ENCODE measurements at regions not wholly inside any gene's neighbourhood (a gene's known extent, or its start where the extent isn't known, plus 50 kb on each side); places are given as distances from the start of the nearest gene placed in this dataset.

GRCh38 chr2:105951384-105951694, 206.6 kb downstream of the NCK2 start:
- DNase-seq, result no peak
- Histone ChIP-seq H3K27me3 (replicated peaks; ENCODE audit: insufficient read depth, low read length) (no peaks in the 10 kb centered on the region), H3K27ac (ENCODE audit: low read length) (no peak overlapping the region)

GRCh38 chr2:105950521-105951383, 206.0 kb downstream of the NCK2 start:
- H3K4me2 ChIP-seq (ENCODE audit: low read depth, low read length), result no peak overlapping the region
- no peak for DNase-seq
- H3K27me3 ChIP-seq (replicated peaks; ENCODE audit: insufficient read depth, low read length), result no peaks in the 10 kb centered on the region
- H3K27ac ChIP-seq (ENCODE audit: low read length), result no peak overlapping the region
- H3K9me3 ChIP-seq (replicated peaks; ENCODE audit: insufficient read depth, low read length), result no peaks in the 10 kb centered on the region
- no peak overlapping the region for H3K4me3 ChIP-seq (ENCODE audit: low read length)
- no peak overlapping the region for H2AFZ ChIP-seq (ENCODE audit: low read length)
- H3K36me3 ChIP-seq (replicated peaks; ENCODE audit: insufficient read depth, low read length), result no peaks in the 10 kb centered on the region
- TF ChIP-seq EZH2 (optimal IDR thresholded peaks at IDR 0.05; ENCODE audit: low read depth, low read length) (no peak), CTCF (IDR thresholded peaks at IDR 0.05; ENCODE audit: low read length) (no peak), EZH2phosphoT487 (IDR thresholded peaks at IDR 0.05; ENCODE audit: low read length) (no peak)
- no peaks in the 10 kb centered on the region for H3K79me2 ChIP-seq (ENCODE audit: low read length)
- H3K9ac ChIP-seq (ENCODE audit: low read length), result no peak overlapping the region
- H3K4me1 ChIP-seq (ENCODE audit: low read length), result peaks cover 14% of the 10 kb centered on the region
- H4K20me1 ChIP-seq (ENCODE audit: insufficient read depth, low read length), result no peaks in the 10 kb centered on the region
- H3K9me2 ChIP-seq (replicated peaks; ENCODE audit: insufficient read depth, low read length), result no peaks in the 10 kb centered on the region
- H3F3A ChIP-seq (ENCODE audit: insufficient read depth, low read length), result no peaks in the 10 kb centered on the region

More at GRCh38 chr2:105951384-105951694, 206.6 kb downstream of the NCK2 start:
- Histone ChIP-seq H3K9me2 (replicated peaks; ENCODE audit: insufficient read depth, low read length) (no peaks in the 10 kb centered on the region), H3K9ac (ENCODE audit: low read length) (no peak overlapping the region), H4K20me1 (ENCODE audit: insufficient read depth, low read length) (no peaks in the 10 kb centered on the region), H3K4me2 (ENCODE audit: low read depth, low read length) (no peak overlapping the region), H3K79me2 (ENCODE audit: low read length) (no peaks in the 10 kb centered on the region), H3K36me3 (replicated peaks; ENCODE audit: insufficient read depth, low read length) (no peaks in the 10 kb centered on the region), H3K9me3 (replicated peaks; ENCODE audit: insufficient read depth, low read length) (no peaks in the 10 kb centered on the region), H3F3A (ENCODE audit: insufficient read depth, low read length) (no peaks in the 10 kb centered on the region), H3K4me3 (ENCODE audit: low read length) (no peak overlapping the region), H3K4me1 (ENCODE audit: low read length) (peaks cover 14% of the 10 kb centered on the region), H2AFZ (ENCODE audit: low read length) (no peak overlapping the region)
- TF ChIP-seq EZH2phosphoT487 (IDR thresholded peaks at IDR 0.05; ENCODE audit: low read length) (no peak), CTCF (IDR thresholded peaks at IDR 0.05; ENCODE audit: low read length) (no peak), EZH2 (optimal IDR thresholded peaks at IDR 0.05; ENCODE audit: low read depth, low read length) (no peak)

DNA sequence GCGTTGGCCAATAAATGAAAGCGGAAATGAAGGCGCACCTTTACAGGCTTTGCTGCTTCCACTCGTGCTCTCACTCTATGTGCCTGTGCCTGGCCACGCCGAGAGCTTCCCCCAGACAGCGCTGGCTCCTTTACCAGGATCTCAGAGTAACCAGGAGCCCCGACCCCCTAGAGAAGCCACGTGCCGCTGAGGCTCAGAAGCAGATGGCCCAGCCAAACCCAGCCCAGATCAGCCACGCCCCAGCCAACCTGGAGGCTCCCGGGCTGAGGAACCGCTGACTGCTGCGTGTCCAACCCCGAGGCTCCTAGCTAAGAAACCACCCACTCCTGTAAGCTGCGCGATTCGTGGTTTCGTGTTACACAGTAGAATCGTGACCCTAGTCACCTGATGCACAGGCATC, 199.3 kb downstream of the NCK2 start:
- H2AFZ ChIP-seq (ENCODE audit: low read length), result no peak overlapping the region
- no peaks in the 10 kb centered on the region for H3K36me3 ChIP-seq (replicated peaks; ENCODE audit: insufficient read depth, low read length)
- H3K4me2 ChIP-seq (ENCODE audit: low read depth, low read length), result no peak overlapping the region
- no peak overlapping the region for H3K27ac ChIP-seq (ENCODE audit: low read length)
- H3K4me1 ChIP-seq (ENCODE audit: low read length), result no peaks in the 10 kb centered on the region
- H3K27me3 ChIP-seq (replicated peaks; ENCODE audit: insufficient read depth, low read length), result no peaks in the 10 kb centered on the region
- no peaks in the 10 kb centered on the region for H3K9me2 ChIP-seq (replicated peaks; ENCODE audit: insufficient read depth, low read length)
- no peaks in the 10 kb centered on the region for H3K79me2 ChIP-seq (ENCODE audit: low read length)
- no peaks in the 10 kb centered on the region for H3K9me3 ChIP-seq (replicated peaks; ENCODE audit: insufficient read depth, low read length)
- no peaks in the 10 kb centered on the region for H3F3A ChIP-seq (ENCODE audit: insufficient read depth, low read length)
- TF ChIP-seq EZH2 (optimal IDR thresholded peaks at IDR 0.05; ENCODE audit: low read depth, low read length) (no peak), EZH2phosphoT487 (IDR thresholded peaks at IDR 0.05; ENCODE audit: low read length) (no peak), CTCF (IDR thresholded peaks at IDR 0.05; ENCODE audit: low read length) (no peak)
- H4K20me1 ChIP-seq (ENCODE audit: insufficient read depth, low read length), result no peaks in the 10 kb centered on the region
- H3K4me3 ChIP-seq (ENCODE audit: low read length), result no peak overlapping the region
- no peak for DNase-seq
- no peak overlapping the region for H3K9ac ChIP-seq (ENCODE audit: low read length)

Measured in MM.1S (cell line).